Stimulated activated CD8-positive, alpha-beta memory T cell treated with anti-CD3 and anti-CD28 coated beads, Interleukin-15, amount 100 ng/mL, for 48 hours (primary cell): ENCODE measurements at regions not wholly inside any gene's neighbourhood (a gene's known extent, or its start where the extent isn't known, plus 50 kb on each side); places are given as distances from the start of the nearest gene placed in this dataset.

Source experiments
- DNase-seq, 2 donors: peaks; one replicate each; pipeline ENCODE4 v3.0.0-alpha.2; 2020; ENCODE audit warnings: low read depth in 2 of 2

- DNase-seq = no peak
These were observed 148.7 kb upstream of the PPP2R2D start for GRCh38 chr10:131751827-131752775.

GRCh38 chr10:131753336-131753735 lies 147.5 kb upstream of the PPP2R2D start:
- no peak for DNase-seq

GRCh38 chr10:131755200-131755599 lies 145.6 kb upstream of the PPP2R2D start:
- DNase-seq = no peak

GRCh38 chr10:131757285-131758058 lies 143.3 kb upstream of the PPP2R2D start:
- no peak for DNase-seq

DNA sequence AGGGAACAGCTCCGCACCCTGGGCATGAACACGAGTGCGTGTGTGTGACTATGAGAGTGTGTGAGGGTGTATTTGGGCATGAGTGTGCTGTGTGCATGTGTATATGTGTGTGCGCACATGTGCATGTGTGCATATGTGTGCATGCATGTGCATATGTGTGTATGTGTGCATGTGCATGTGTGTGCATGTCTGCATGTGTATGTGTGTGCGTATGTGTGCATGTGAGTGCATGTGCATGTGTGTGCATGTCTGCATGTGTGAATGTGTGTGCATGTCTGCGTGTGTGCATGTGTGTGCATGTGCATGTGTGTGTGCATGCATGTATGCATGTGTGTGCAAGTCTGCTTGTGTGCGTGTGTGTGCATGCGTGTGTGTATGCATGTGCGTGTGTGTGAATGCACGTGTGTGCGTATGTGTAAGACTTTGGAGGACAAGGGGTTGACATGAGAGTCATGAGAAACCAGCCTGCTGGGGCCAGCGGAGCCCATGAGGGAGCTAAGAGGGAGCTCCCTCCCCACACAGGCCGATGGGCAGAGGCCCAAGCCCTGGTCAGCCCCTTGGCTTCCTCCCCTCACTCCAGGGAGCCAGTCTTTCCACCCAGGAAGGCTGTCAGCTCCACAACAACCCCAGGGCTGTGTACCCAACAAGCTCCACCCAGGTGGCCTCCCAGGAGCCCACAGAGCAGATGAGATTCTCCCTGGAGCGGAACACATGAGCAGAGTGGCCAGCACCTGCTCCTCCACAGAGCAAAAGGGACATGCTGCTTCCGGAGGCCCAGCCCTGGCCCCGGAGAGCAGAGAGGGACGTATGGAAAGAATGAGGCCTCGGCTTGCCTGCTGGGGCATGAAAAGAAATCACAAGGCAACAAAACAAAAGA lies 142.5 kb upstream of the PPP2R2D start:
- no peak for DNase-seq

DNA sequence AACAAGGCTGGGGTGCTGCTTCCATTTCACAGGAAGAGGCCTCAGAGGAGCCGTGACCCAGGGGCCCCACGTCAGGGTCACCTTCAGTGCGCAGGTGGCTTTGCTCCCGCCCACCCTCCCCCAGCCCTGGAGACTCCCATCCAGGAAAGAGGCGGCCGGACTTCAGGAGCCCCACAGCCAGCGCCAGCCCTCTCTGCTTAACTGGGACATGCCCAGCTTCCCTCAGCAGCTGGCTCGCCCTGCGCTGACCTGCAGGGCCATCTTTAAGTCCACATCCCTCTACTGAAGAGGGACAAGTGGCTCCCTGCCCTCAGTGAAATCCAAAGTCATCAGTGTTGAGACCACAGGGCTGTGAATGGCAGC lies 141.9 kb upstream of the PPP2R2D start:
- no peak for DNase-seq

DNA sequence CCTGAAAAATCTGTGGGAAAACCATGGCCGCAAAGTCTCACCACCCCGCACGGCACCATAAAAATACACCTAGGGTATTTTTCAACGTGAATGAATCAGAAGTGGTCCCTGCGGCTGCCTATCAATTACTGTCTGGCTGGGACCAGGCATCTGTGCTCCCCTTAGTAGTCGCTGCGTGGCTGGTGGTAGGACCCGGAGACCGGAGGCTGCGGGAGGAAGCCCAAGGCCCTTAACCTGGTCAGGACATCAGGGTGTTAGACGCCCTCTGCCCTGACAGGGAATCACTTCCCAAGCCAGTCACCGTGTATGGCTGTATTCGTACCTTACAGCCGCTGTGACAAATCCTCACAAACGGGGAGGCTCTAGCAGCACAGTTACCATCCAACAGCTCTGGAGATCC lies 141.5 kb upstream of the PPP2R2D start:
- DNase-seq = no peak

GRCh38 chr10:131760416-131761166 lies 140.2 kb upstream of the PPP2R2D start:
- no peak for DNase-seq

- DNase-seq = no peak
These were observed 137.8 kb upstream of the PPP2R2D start for GRCh38 chr10:131762789-131763696.

DNA sequence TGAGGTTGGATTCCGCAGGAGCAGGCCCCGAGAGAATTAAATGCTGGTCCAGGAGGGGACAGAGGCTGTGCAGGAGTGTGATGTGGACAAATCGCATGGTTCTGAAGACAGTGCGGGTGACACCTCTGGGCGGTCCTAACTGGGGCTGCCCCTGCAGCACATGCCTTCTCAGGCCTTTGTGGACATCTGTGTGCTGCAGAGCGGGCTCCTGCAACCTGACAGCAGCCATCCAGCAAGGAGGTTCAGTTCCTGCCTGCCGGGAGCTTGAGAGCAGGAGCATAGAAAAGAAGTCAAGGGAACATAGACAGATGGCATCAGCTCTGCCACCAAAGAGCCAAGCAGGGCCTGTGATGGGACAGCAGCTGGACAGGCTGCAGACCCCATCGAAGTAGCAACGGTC lies 135.9 kb upstream of the PPP2R2D start:
- no peak for DNase-seq

GRCh38 chr10:131766096-131766495 lies 134.7 kb upstream of the PPP2R2D start:
- no peak for DNase-seq

DNA sequence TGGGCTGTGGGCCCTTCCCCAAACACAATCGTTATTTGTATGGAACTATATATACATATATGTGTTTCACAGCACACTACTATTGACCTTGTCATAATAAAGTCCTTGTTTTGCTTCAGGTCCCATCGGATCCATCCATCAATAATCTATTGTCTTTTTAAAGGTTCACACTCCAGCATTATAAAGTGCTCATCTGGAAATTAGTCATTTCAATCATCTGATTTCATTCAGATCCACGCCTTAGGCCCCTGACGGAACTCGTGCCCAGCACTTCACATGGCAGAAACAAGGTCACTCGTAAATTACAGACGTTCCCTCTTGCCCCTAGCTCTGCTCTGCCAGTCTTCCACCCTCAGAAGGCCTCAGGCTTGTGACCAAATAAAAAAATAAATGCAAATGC lies 133.1 kb upstream of the PPP2R2D start:
- no peak for DNase-seq

- no peak for DNase-seq
These were observed 131.0 kb upstream of the PPP2R2D start for GRCh38 chr10:131769571-131770410.

DNA sequence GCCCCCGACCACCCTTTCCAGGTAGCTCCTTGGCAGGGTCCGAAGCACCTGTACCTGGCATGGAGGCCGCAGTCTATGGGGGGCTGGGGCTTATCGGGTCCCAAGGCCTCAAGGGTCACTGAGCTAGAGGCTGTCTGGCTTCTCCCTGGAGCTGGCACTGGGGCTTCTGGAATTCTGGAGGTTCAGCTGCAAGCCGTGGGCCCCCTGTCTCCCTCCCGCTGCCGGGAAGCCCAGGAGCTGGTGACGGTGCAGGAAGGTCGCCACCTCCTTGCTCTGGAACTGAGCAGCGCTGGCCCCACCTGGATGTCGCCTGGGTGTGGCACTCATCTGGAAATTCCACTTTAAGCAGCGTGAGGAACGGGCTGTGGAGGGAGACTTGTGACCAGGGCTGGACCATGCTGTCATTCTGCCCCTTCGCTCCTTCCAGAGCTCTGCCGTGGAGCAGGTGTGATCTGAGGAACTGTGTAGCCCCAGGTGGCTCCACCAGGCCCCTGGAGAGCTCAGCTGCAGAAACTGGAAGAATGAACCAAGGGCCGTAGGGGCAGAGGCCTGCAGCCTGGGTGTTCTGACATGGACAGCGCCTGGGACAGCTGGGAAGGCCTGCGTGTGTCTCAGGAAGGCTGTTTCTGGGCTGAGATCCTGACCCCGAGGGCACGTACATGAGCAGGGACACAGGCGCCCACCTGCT lies 129.7 kb upstream of the PPP2R2D start:
- no peak for DNase-seq

DNA sequence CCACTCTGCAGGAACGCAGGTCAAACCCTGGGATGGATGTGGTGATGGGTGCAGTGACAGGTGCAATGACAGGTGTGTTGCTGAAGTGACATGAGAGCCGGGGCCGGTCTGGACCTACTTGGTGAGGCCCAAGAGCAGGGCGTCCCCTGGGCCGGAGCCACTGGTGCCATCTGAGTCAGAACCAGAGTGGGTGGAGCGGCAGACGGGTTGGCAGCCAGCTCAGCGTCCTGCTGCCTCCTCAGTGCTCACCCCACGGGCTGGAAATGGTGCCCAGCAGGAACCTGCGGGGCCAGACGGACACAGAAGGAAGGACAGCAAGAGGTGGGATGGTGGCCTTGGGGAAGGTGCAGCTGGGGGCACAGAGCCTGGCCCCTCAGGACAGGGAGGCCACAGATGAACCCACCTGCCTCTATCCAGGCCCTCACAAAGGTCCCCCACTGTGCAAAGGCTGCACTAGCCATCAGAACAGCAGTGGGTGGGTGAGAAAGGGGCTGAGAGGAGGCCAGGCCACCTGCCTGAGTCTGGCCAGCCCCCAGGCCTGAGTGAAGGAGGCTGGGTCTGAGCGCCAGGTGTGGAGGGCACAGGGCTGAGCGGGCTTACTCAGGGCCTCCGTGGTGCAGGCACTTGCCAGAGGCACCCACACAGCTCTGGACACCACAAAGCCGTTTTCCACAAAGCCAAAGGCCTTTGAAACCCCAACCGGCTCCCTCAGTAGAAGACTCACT lies 129.0 kb upstream of the PPP2R2D start:
- no peak for DNase-seq

DNA sequence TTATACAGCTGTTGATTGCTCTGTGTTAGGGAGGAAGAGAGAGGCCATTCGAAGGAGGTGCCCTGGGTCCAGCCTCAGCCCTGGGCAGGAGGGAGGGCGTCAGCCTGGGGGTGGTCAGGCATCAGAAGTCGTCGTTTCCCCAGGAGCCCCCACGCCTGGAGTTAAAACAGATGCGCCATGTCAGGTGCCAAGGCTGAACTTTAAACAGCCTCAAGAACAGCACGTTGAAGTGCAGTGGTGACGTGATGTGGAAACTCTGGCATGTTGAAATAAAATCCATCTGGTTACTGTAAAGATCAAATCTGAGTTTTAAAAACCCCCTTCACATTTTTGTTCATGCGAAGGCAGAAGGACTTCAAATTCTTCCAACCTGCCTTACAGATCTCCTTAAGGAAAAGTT lies 128.4 kb upstream of the PPP2R2D start:
- no peak for DNase-seq

GRCh38 chr10:131773370-131774343 lies 127.2 kb upstream of the PPP2R2D start:
- DNase-seq = no peak
